H1 (cell line): ENCODE measurements at regions not wholly inside any gene's neighbourhood (a gene's known extent, or its start where the extent isn't known, plus 50 kb on each side); places are given as distances from the start of the nearest gene placed in this dataset.

Experiments
- CTCF ChIA-PET: fragments of 300-600 bp; sonication (Branson Sonifier 250); formaldehyde crosslinking; loops from one replicate; lab custom pipeline; 2021; ENCODE audit not compliant: partially characterized antibody; lab: Charles Lee
- POLR2A ChIA-PET: fragments of 300-600 bp; sonication (Branson Sonifier 250); formaldehyde crosslinking; loops from one replicate; lab custom pipeline; 2021; ENCODE audit warnings: inconsistent platforms; ENCODE audit not compliant: partially characterized antibody; lab: Charles Lee
- DNase-seq, 2 experiments: peaks; one replicate each; pipeline versions ENCODE4 v3.0.0 to v3.0.0-alpha.2; 2010 to 2022; ENCODE audit warnings: low spot score in 2 of 2, low read depth in 1 of 2, mixed read lengths in 1 of 2
- FAIRE-seq: peaks from 2 replicates; lab custom pipeline; 2011; peaks lifted over from hg19 to GRCh38; lab: Jason Lieb, UNC
- H2AFZ ChIP-seq: 2 replicates; pipeline ENCODE4 v1.8.1; 2012; ENCODE audit warnings: low read length, inconsistent platforms
- H2AK5ac ChIP-seq: 2 replicates; pipeline ENCODE4 v1.6.1; 2013; ENCODE audit warnings: low read depth, low read length
- H2BK120ac ChIP-seq: replicated peaks from 2 replicates; pipeline ENCODE3; 2013; ENCODE audit warnings: low read depth, low read length, inconsistent platforms
- H2BK12ac ChIP-seq: 2 replicates; pipeline ENCODE4 v1.6.1; 2013; ENCODE audit warnings: low read depth, low read length
- H2BK15ac ChIP-seq: 2 replicates; pipeline ENCODE4 v1.6.1; 2013; ENCODE audit warnings: low read length
- H2BK20ac ChIP-seq: 2 replicates; pipeline ENCODE4 v1.6.1; 2013; ENCODE audit warnings: low read length
- H2BK5ac ChIP-seq: 2 replicates; pipeline ENCODE4 v1.6.1; 2013; ENCODE audit warnings: low read depth, low read length
- H3K14ac ChIP-seq: 2 replicates; pipeline ENCODE4 v1.6.1; 2013; ENCODE audit warnings: inconsistent platforms; ENCODE audit not compliant: insufficient read length
- H3K18ac ChIP-seq: 2 replicates; pipeline ENCODE4 v1.6.1; 2013; ENCODE audit warnings: low read length; ENCODE audit errors: extremely low read depth
- H3K23ac ChIP-seq: 2 replicates; pipeline ENCODE4 v1.6.1; 2013; ENCODE audit warnings: inconsistent platforms; ENCODE audit not compliant: insufficient read length
- H3K23me2 ChIP-seq: 2 replicates; pipeline ENCODE4 v1.6.1; 2013; ENCODE audit warnings: low read depth, low read length
- H3K27ac ChIP-seq: 2 replicates; pipeline ENCODE4 v1.6.1; 2011; ENCODE audit warnings: low read depth, low read length, inconsistent platforms
- H3K27me3 ChIP-seq, 4 experiments: replicated peaks in 1 of 4; 1 replicate in 1 of 4; 2 replicates in 3 of 4; pipeline versions ENCODE4 v1.6.1 to v1.8.1; 2011 to 2013; ENCODE audit warnings: low read length in 3 of 4, mild to moderate bottlenecking in 3 of 4, inconsistent platforms in 2 of 4, mixed read lengths in 2 of 4, moderate library complexity in 1 of 4; ENCODE audit not compliant: control insufficient read depth in 3 of 4, insufficient read depth in 3 of 4; ENCODE audit errors: extremely low read depth in 1 of 4
- H3K36me3 ChIP-seq, 4 experiments: 2 replicates each; pipeline versions ENCODE4 v1.6.1 to v1.8.1; 2011 to 2013; ENCODE audit warnings: mild to moderate bottlenecking in 4 of 4, low read length in 3 of 4, moderate library complexity in 2 of 4, control low read depth in 1 of 4, inconsistent platforms in 1 of 4; ENCODE audit not compliant: insufficient read depth in 4 of 4, control insufficient read depth in 2 of 4
- H3K4ac ChIP-seq: replicated peaks from 2 replicates; pipeline ENCODE3; 2013; ENCODE audit warnings: low read length, low read depth, mixed read lengths, inconsistent platforms; ENCODE audit not compliant: insufficient read length
- H3K4me1 ChIP-seq, 4 experiments: replicated peaks in 1 of 4; 1 replicate in 1 of 4; 2 replicates in 3 of 4; pipeline versions ENCODE4 v1.6.1 to v1.8.1; 2011 to 2013; ENCODE audit warnings: low read length in 3 of 4, inconsistent platforms in 2 of 4, mixed read lengths in 1 of 4; ENCODE audit not compliant: insufficient read depth in 4 of 4, control insufficient read depth in 3 of 4
- H3K4me2 ChIP-seq, 2 experiments: 2 replicates each; pipeline versions ENCODE4 v1.6.1 to v1.8.1; 2011 to 2013; ENCODE audit warnings: low read depth in 2 of 2, low read length in 2 of 2, control low read depth in 1 of 2, inconsistent platforms in 1 of 2, mild to moderate bottlenecking in 1 of 2; ENCODE audit not compliant: insufficient read depth in 1 of 2
- H3K4me3 ChIP-seq, 4 experiments: fragments of 200-600, 300-600 bp in 1 of 4; sonication (generic), shearing (Covaris generic), sonication (Bioruptor Twin) in 1 of 4; 2 replicates each; pipeline versions ENCODE4 v1.5.1 to v1.8.1; 2011 to 2016; ENCODE audit warnings: low read length in 4 of 4, low read depth in 3 of 4, control low read depth in 2 of 4, inconsistent platforms in 2 of 4, mild to moderate bottlenecking in 2 of 4, mixed read lengths in 1 of 4, moderate library complexity in 1 of 4; ENCODE audit not compliant: insufficient read depth in 2 of 4; ENCODE audit errors: extremely low read depth in 1 of 4
- H3K56ac ChIP-seq: replicated peaks from 2 replicates; pipeline ENCODE3; 2013; ENCODE audit warnings: low read depth, mild to moderate bottlenecking, mixed read lengths, low read length, inconsistent platforms; ENCODE audit not compliant: insufficient read length
- H3K79me1 ChIP-seq: 2 replicates; pipeline ENCODE4 v1.6.1; 2013; ENCODE audit warnings: low read depth, low read length, control low read depth
- H3K79me2 ChIP-seq, 2 experiments: 2 replicates each; pipeline versions ENCODE4 v1.6.1 to v1.8.1; 2012 to 2013; ENCODE audit warnings: low read length in 2 of 2, mild to moderate bottlenecking in 2 of 2, inconsistent platforms in 1 of 2; ENCODE audit not compliant: insufficient read depth in 2 of 2, control insufficient read depth in 1 of 2
- H3K9ac ChIP-seq, 4 experiments: replicated peaks in 1 of 4; 1 replicate in 1 of 4; 2 replicates in 3 of 4; pipeline versions ENCODE4 v1.6.1 to v1.8.1; 2011 to 2013; ENCODE audit warnings: low read depth in 3 of 4, low read length in 3 of 4, control low read depth in 2 of 4, mild to moderate bottlenecking in 2 of 4, moderate library complexity in 2 of 4, inconsistent platforms in 1 of 4; ENCODE audit errors: extremely low read depth in 1 of 4
- H3K9me3 ChIP-seq, 2 experiments: 2 replicates each; pipeline versions ENCODE4 v1.6.1 to v1.8.1; 2012 to 2013; ENCODE audit warnings: mild to moderate bottlenecking in 2 of 2, moderate library complexity in 2 of 2, control low read depth in 1 of 2, inconsistent platforms in 1 of 2, low read depth in 1 of 2, low read length in 1 of 2, mixed read lengths in 1 of 2; ENCODE audit not compliant: insufficient read depth in 2 of 2
- H4K20me1 ChIP-seq, 2 experiments: replicated peaks in 1 of 2; 2 replicates each; pipeline versions ENCODE3 to v1.8.1; 2011 to 2013; ENCODE audit warnings: inconsistent platforms in 2 of 2, low read length in 2 of 2, mild to moderate bottlenecking in 1 of 2; ENCODE audit not compliant: insufficient read depth in 2 of 2, control insufficient read depth in 1 of 2
- H4K5ac ChIP-seq: 2 replicates; pipeline ENCODE4 v1.6.1; 2013; ENCODE audit warnings: low read length, low read depth, mixed read lengths, inconsistent platforms; ENCODE audit not compliant: insufficient read length
- H4K8ac ChIP-seq: 2 replicates; pipeline ENCODE4 v1.8.0; 2013; ENCODE audit warnings: mild to moderate bottlenecking, moderate library complexity, low read length, inconsistent platforms; ENCODE audit not compliant: insufficient read depth; ENCODE audit errors: extremely low read depth
- H4K91ac ChIP-seq: replicated peaks from 2 replicates; pipeline ENCODE3; 2013; ENCODE audit warnings: low read length, mixed read lengths, inconsistent platforms; ENCODE audit not compliant: insufficient read length
- CHD2 ChIP-seq: IDR thresholded peaks from 2 replicates; pipeline ENCODE4 v1.6.1; 2012; ENCODE audit warnings: low read length, improper control_type of control experiment
- EZH2 ChIP-seq: fragments of 200-600 bp; sonication (generic); IDR thresholded peaks from 2 replicates; pipeline ENCODE4 v1.7.1; 2012; ENCODE audit warnings: low read depth, mild to moderate bottlenecking, moderate library complexity, low read length, inconsistent platforms; ENCODE audit not compliant: severe bottlenecking
- WGBS, 2 experiments: shearing (Covaris generic) in 1 of 2; methylation state at CpG; one replicate each; pipeline versions ENCODE4 v1.1.6 to v1.1.7; 2013 to 2015; ENCODE audit warnings: low lambda C conversion rate in 2 of 2, mixed read lengths in 2 of 2, inconsistent platforms in 1 of 2, low coverage in 1 of 2, missing lambda C conversion rate in 1 of 2; ENCODE audit not compliant: insufficient replicate concordance in 2 of 2, insufficient coverage in 1 of 2, insufficient read length in 1 of 2; ENCODE audit errors: extremely low coverage in 1 of 2, missing lambda C conversion rate in 1 of 2; 5-methylcytosine and 5-hydroxymethylcytosine counted together

DNA sequence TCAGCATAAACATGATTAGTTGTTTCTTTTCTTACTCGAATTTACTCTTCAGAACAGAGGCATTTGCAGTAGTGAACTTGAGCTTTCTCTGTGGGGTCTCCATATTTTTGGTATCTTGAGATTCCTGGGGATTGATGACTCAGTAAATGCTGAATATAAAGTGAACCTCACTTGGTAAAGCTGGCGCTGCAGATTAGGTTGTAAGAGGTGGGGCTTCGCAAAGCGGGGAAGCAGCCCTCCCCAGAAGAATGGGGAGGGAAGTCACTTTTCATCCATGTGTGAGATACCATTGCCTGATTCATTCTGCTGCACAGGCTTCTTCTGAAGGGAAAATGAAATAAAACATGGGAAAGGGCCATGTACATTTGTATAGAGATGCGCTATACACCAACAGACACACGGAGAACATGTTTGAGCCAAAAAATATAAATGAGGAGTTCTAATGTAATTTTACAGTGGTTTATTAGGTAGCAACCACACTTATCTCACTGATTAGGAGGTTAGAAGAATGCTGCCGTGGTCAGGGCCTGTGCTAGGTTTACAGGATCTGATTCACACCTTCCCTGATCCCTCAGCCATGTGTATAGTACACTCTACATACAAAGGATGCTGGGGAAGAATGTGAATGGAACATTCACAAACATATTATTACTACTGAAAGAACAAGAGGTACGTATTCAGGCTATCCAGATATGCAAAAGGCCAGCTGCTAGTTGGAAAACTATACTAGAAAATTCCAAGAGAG, 63.5 kb downstream of the DNTTIP2 start:
- H2BK20ac ChIP-seq, result no peak overlapping the region; the same call in 1 of the 2 replicates
- H2BK5ac ChIP-seq, result no peak overlapping the region
- no peaks in the 10 kb centered on the region for H3K79me1 ChIP-seq
- ChIA-PET CTCF (interaction anchor here (0.6 to 21.7 kb wide), 25 partner anchors 11 to 511 kb away, joined by 3 to 620 read pairs (median 17); partner anchors contain the start of gene BCAR3), POLR2A (interaction anchor here (1.0 to 2.8 kb wide), 5 partner anchors 40 to 184 kb away, joined by 3 to 6 read pairs (median 3); no protein-coding TSS in a partner anchor)
- H4K5ac ChIP-seq, result no peak overlapping the region
- no peaks in the 10 kb centered on the region for H4K20me1 ChIP-seq
- H3K23me2 ChIP-seq, result no peaks in the 10 kb centered on the region
- H3K23ac ChIP-seq, result no peak overlapping the region
- 69% methylated on average over 8 of the region's 8 CpGs; no CpG with 5 or more reads in 1 of the 2 experiments for WGBS, 2 experiments
- peaks cover 6 to 21% (median 10%) of the 10 kb centered on the region in 4 experiments; a peak in 6 of 7 replicates for H3K4me1 ChIP-seq
- peak overlapping the region; percentile 76 for H2BK120ac ChIP-seq
- H2AK5ac ChIP-seq, result no peak overlapping the region
- no peak overlapping the region for H3K4me3 ChIP-seq
- no peaks in the 10 kb centered on the region for H3K36me3 ChIP-seq
- no peak overlapping the region for H3K56ac ChIP-seq
- H2AFZ ChIP-seq, result no peak overlapping the region
- H3K14ac ChIP-seq, result no peak overlapping the region
- H3K4me2 ChIP-seq, result no peak overlapping the region
- H3K79me2 ChIP-seq, result no peaks in the 10 kb centered on the region
- no peak overlapping the region for H3K18ac ChIP-seq
- H3K27me3 ChIP-seq, result no peaks in the 10 kb centered on the region
- H2BK15ac ChIP-seq, result no peak overlapping the region; the same call in 1 of the 2 replicates
- no peaks in the 10 kb centered on the region for H3K9me3 ChIP-seq
- FAIRE-seq (no peak), DNase-seq (no peak)
- H2BK12ac ChIP-seq, result no peak overlapping the region
- H3K9ac ChIP-seq, result no peak overlapping the region; a peak in 1 of 7 replicates
- H3K27ac ChIP-seq, result no peak overlapping the region
- TF ChIP-seq EZH2 (no peak), CHD2 (no peak)
- no peak overlapping the region for H4K8ac ChIP-seq
- H4K91ac ChIP-seq, result no peak overlapping the region
- no peak overlapping the region for H3K4ac ChIP-seq
